ENCODE measurements at regions not wholly inside any gene's neighbourhood (a gene's known extent, or its start where the extent isn't known, plus 50 kb on each side); places are given as distances from the start of the nearest gene placed in this dataset.

DNA sequence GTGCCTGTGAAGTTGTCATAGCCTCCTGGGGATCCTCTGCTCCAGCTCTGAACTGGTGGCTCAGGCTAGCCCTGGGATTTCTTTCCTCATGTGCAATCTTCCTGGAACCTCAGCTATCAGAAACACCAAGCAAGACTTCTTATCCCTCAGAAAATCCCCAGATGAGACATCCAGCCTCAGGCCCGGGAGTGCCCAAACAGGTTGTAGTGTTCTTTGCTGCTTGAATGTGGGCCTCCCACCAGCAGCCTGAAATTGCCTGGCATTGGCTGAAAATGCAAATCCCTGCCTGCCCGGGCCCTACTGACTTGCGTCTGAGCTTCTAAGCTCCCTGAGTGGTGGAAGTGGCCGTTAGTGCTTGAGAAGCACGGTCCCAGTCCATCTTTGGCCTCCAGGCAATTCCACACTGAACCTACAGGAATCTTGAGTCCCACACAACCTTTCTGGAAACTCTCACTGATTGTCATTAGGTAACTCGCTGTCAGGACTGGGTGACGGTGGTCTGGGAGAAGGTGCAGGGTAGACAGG is 146.8 kb downstream of the ZBTB18 start:
- Histone ChIP-seq H3K36me3 (no peaks in the 10 kb centered on the region), H3K4me3 (no peak overlapping the region), H3K4me1 (no peaks in the 10 kb centered on the region), H3K27ac (no peak overlapping the region), H3K27me3 (no peaks in the 10 kb centered on the region), H3K9me3 (no peaks in the 10 kb centered on the region)
- no peak for TF ChIP-seq POLR2AphosphoS5 (IDR thresholded peaks at IDR 0.05; ENCODE audit: insufficient read depth in 1 of 2, low read depth in 1 of 2)
- TF ChIP-seq POLR2A (IDR thresholded peaks at IDR 0.05), result no peak
- no peak for TF ChIP-seq CTCF (IDR thresholded peaks at IDR 0.05)
- intact Hi-C loops (cut with DNase I), result no loop called here
- DNase-seq (ENCODE audit: extremely low spot score in 2 of 2), result no peak

- no peaks in the 10 kb centered on the region for H3K9me3 ChIP-seq
- no peak for DNase-seq (ENCODE audit: extremely low spot score in 2 of 2)
- intact Hi-C loops (cut with DNase I), result no loop called here
- H3K4me3 ChIP-seq, result no peak overlapping the region
- no peak for TF ChIP-seq POLR2A (IDR thresholded peaks at IDR 0.05)
- no peak for TF ChIP-seq POLR2AphosphoS5 (IDR thresholded peaks at IDR 0.05; ENCODE audit: insufficient read depth in 1 of 2, low read depth in 1 of 2)
- no peak for TF ChIP-seq CTCF (IDR thresholded peaks at IDR 0.05)
- no peak overlapping the region for H3K27ac ChIP-seq
- no peaks in the 10 kb centered on the region for H3K4me1 ChIP-seq
- H3K36me3 ChIP-seq, result no peaks in the 10 kb centered on the region
- H3K27me3 ChIP-seq, result no peaks in the 10 kb centered on the region
Observed at GRCh38 chr1:244199902-244200301, 148.8 kb downstream of the ZBTB18 start.

- no peaks in the 10 kb centered on the region for H3K9me3 ChIP-seq
- TF ChIP-seq POLR2AphosphoS5 (IDR thresholded peaks at IDR 0.05; ENCODE audit: insufficient read depth in 1 of 2, low read depth in 1 of 2) (no peak), POLR2A (IDR thresholded peaks at IDR 0.05) (no peak), CTCF (IDR thresholded peaks at IDR 0.05) (no peak)
- no peaks in the 10 kb centered on the region for H3K27me3 ChIP-seq
- DNase-seq (ENCODE audit: extremely low spot score in 2 of 2), result no peak
- intact Hi-C loops (cut with DNase I), result no loop called here
- H3K36me3 ChIP-seq, result no peaks in the 10 kb centered on the region
- H3K27ac ChIP-seq, result no peak overlapping the region
- H3K4me3 ChIP-seq, result no peak overlapping the region
- H3K4me1 ChIP-seq, result no peaks in the 10 kb centered on the region
Observed at GRCh38 chr1:244200596-244200995, 149.5 kb downstream of the ZBTB18 start.

DNA sequence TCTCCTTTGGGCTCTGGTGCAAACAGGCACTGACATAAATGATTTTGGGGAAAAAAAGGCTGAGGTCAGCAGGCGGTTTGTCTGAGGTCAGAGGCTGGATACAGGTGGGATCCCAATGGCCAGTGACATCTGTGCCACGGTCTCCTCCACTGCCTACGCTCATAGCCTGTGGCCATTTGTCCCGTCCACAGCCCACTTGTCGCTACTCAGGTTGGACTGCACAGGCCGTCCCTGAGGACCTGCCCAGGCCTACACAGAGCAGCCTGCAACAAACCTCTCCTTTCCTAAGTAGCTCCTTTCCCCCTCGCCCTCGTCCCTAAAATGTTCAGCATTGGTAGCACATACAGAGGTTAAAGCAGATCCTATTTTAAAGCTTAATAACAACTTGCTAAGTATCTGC is 150.7 kb downstream of the ZBTB18 start:
- DNase-seq (ENCODE audit: extremely low spot score in 2 of 2), result no peak
- no peak overlapping the region for H3K27ac ChIP-seq
- no peaks in the 10 kb centered on the region for H3K36me3 ChIP-seq
- H3K9me3 ChIP-seq, result no peaks in the 10 kb centered on the region
- no peaks in the 10 kb centered on the region for H3K4me1 ChIP-seq
- H3K4me3 ChIP-seq, result no peak overlapping the region
- no peaks in the 10 kb centered on the region for H3K27me3 ChIP-seq
- TF ChIP-seq POLR2A (IDR thresholded peaks at IDR 0.05) (no peak), POLR2AphosphoS5 (IDR thresholded peaks at IDR 0.05; ENCODE audit: insufficient read depth in 1 of 2, low read depth in 1 of 2) (no peak), CTCF (IDR thresholded peaks at IDR 0.05) (no peak)
- intact Hi-C loops (cut with DNase I), result no loop called here

- DNase-seq (ENCODE audit: extremely low spot score in 2 of 2), result no peak
- H3K4me3 ChIP-seq, result no peak overlapping the region
- H3K27ac ChIP-seq, result no peak overlapping the region
- H3K27me3 ChIP-seq, result no peaks in the 10 kb centered on the region
- no peaks in the 10 kb centered on the region for H3K4me1 ChIP-seq
- intact Hi-C loops (cut with DNase I), result no loop called here
- no peaks in the 10 kb centered on the region for H3K9me3 ChIP-seq
- TF ChIP-seq POLR2AphosphoS5 (IDR thresholded peaks at IDR 0.05; ENCODE audit: insufficient read depth in 1 of 2, low read depth in 1 of 2), result no peak
- TF ChIP-seq CTCF (IDR thresholded peaks at IDR 0.05), result no peak
- no peak for TF ChIP-seq POLR2A (IDR thresholded peaks at IDR 0.05)
- no peaks in the 10 kb centered on the region for H3K36me3 ChIP-seq
Observed at GRCh38 chr1:244204004-244204403, 152.9 kb downstream of the ZBTB18 start.

All from vagina (tissue), 2 donors.